GM18520 (cell line): ENCODE measurements at regions not wholly inside any gene's neighbourhood (a gene's known extent, or its start where the extent isn't known, plus 50 kb on each side); places are given as distances from the start of the nearest gene placed in this dataset.
A peak's percentile ranks its signal among the peaks of the same experiment; 100 is the strongest.

Experiments used
- ATAC-seq: cut with Tn5 transposase; IDR thresholded peaks from one replicate; pipeline ENCODE4 v1.9.1; 2021; ENCODE audit not compliant: unreplicated experiment

DNA sequence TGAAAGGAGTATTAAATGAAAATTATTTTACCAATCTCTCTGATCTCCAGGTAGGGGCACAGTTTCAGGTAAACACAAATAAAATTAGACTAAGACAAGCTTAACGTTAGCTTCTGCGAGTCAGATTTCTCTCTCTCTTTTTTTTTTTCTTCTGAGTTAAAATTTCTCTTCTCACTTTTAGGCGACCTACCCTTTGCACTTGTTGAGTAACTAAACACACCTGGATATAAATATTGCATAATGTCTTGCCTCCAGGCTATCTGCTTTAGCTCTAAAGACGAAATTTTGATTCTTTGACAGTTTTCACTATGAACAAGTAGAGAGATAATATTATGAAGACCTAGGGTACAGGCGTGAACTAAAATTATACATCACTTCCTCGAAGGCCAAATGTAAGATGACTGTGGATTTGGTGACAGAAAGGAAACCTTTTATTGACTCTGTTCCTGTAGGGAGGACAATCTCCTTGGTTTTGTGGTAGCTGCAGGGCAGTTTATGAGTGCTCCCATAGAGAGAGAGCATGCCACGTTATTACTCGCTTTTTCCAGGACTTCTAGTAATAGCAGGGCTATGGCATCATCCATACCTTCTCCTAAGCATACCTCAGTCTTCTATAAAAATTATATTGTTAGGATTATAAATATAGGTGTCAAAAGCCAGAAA lies 303.8 kb upstream of the NEGR1 start:
- ATAC-seq, result no peak

DNA sequence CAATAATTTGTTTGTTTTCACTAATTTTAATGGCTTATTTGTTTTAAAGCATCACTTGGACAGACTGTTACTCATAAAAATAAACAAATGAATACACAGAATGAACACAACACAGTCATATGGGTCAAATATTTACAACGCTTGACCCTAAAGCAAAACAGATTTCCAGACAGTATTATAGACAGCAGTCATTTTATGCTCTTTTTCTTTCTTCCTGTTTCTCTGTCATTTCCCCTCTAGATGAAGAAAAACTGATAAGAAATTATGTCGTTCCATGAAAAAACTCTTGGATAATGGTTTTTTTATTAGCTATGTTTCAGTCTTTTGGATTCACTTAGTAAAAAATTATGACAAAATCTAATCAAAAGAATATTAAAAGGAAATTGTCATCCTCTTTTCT lies 297.3 kb upstream of the NEGR1 start:
- no peak for ATAC-seq

DNA sequence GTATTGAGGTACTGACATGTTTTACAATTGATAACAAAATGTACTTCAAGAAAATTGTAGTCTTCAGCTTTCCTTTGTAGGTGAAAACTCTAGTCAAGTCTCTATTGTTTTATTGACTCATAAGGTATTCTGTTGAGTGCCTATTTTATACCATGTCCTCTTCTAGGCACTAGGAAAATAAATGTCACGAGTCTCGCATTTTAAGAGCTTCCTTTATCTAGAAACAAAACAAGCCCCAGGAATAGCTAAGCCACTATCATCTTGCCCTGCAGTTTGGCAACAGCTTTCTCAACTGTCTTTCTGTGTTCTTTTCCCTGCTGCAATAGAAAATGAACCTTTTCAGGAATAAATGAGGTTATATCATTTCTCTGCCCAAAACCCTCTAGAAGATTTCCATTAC lies 288.5 kb upstream of the NEGR1 start:
- no peak for ATAC-seq

DNA sequence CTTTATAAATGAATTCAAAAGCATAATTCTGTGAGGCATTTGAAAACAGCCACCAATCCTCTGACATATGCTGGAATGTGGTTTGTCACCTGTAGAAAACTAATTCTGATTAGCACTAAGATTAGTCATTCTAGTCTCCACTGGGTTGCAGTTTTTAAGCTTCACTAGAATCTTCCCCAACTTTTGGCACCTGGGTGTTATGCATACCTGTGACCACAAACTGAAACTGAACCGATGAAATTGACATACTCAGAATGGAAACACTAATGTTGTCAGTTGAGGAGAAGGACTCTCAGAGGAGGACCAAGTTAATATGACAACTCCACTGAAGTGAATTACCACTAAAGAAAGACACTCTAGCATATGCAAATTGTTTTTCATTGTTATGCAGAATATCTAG lies 285.8 kb upstream of the NEGR1 start:
- ATAC-seq, result peak; percentile 83

DNA sequence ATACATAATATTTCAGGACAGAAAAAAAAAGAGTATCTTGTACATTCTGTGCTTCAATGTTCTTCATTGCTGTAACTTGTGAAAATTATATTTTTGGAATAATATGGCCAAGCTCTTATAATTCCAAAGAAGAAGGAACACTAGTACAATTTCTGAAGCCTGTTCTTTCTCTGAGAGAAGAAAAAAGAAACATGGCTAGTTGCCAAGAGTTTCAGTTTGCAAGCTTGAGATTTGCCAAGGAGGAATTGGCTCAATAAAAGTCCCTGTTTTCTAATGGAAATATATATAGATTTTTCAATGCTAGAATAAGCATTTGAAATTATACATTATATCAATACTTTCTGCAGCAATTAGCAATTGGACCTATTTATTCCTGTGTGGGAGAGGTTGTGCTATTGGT lies 285.2 kb upstream of the NEGR1 start:
- no peak for ATAC-seq

DNA sequence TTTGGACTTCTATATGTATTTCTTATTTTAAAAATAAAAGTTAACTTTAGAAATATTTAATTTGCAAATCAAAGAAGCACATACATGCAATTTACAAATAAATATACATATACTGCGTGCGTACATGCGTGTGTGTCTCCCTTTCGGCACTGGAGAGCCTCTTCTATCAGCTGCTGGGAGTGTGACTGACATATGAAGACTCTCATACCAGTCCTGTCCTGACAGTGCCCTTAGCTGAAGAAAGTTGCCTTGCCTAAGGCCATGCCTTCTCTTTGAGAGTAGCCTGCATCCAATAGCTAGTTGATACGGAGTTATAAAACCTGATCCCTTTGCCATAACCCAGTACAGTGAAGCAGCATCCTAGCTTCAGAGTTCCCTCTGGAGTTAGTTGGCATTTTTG lies 282.4 kb upstream of the NEGR1 start:
- ATAC-seq, result no peak

DNA sequence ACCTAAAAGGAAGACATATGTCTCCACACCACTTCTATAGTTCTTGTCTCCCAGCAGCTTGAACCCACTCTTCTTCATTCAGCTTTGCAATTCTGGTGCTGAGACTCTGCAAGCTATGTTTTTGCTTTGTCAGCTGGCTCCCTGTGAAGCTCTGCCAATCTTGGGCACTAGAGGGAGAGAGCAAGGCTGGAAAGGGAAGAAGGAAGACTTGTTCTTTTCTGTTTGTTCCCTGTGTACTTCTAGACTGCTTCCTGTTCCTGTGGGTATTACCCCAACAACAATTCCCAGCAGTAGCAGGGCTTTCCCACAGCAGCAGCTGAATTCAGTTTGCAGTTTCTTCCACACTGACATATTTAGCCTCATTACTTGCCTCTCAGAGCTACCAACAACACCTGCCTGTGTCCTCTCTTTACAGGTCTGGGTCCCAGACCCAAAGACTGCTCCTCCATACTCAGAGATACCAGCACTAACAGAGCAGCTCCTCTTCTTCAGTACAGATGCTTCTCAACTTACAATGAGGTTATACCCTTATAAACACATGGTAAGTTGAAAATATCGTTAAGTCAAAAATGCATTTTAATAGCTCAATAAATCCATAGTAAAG lies 275.2 kb upstream of the NEGR1 start:
- ATAC-seq, result no peak

DNA sequence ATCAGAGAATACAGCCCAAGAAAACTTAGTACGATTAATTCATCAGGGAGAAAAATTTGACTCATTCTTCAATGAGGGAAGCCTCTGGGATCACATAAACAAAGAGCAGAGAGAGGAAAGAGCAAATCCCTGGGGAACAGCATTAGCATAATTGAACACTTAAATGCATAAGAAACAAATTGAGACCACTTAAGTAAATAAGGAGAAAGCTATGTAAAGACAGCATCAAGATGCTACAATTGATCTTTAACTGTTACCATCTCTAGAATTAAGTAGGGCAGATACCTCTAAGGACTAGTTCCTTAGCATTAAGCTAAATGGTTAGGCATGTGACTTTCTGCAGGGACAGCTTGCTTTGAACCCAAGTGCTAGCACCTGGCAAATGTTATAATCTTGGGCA lies 265.1 kb upstream of the NEGR1 start:
- no peak for ATAC-seq

DNA sequence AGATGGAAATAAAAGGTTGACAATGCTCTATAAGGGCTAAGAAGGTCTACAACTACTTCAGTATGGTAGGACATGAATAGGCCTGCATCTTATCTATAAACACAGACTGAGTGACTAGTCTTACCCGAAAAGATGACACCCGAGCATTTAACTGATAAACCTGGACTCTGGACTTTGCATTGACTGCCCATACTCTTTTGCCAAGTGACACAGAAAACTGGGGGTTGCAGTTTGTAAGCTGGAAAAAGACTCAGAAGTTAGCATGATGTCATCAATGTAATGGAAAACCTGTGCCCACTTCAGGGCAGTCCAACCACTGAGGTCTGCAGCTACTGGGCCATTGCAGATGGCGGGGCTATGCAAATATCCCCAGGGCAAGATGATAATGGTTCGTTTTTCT lies 258.3 kb upstream of the NEGR1 start:
- no peak for ATAC-seq

DNA sequence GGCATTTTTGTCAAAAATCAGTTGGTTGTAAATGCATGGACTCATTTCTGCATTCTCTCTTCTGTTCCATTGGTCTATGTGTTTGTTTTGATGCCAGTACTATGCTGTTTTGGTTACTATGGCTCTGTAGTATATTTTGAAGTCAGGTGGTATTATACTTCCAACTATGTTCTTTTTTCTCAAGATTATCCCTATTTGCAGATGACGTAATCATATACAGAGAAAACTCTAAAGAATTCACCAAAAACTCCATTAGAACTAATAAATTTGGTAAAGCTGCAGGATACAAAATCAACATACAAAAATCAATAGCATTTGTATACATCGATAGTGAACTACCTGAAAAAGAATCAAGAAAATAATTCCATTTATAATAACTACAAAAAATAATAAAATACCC lies 253.1 kb upstream of the NEGR1 start:
- no peak for ATAC-seq

DNA sequence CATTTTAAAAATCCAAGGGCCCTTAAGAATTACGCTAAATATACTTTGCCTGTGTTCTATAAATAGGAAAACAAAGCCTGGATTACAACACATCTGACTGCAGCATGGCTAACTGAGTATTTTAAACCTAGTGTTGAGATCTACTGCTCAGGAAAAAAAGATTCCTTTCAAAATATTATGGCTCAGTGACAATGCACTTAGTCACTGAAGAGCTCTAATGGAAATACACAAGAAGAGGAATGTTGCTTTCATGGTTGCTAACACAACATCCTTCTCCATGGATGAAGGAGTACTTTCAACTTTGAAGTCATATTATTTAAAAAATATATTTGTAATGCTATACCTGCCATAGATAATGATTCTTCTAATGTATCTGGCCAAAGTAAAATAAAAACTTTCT lies 248.3 kb upstream of the NEGR1 start:
- no peak for ATAC-seq

DNA sequence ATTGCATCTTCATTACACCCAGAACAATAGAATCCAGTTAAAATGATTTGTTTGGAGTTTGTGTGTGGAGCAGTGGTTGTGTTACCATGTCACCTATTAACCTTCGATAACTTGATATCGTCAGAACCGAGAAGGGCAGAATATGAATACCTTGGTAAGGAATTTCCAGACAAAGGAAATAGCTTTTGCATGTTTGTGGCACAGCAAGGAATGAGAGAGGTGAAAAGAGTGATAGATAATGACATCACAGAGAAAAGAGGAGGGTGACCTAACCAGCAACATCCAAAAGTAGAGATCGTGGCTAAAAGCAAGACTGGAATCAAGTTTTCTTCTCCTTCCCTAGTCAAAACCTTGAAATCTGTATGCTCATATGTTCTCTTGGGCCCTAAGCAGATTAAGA lies 244.6 kb upstream of the NEGR1 start:
- ATAC-seq, result no peak

DNA sequence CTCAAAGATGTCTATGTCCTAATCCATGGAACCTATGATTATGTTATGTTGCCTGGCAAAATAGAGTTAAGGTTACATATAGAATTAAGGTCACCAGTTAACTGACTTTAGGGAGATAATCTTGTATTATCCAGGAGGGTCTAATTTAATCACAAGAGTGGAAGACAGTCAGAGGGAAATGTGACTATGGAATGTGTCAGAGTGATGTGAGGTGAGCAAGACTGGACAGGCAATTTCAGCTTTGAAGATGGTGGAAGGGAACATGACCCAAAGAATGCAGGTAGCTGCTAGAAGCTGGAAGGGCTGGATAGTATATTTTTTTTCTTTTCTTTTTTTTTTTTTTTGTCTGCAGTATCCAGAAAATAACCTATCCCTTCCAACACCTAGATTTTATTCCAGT lies 241.7 kb upstream of the NEGR1 start:
- ATAC-seq, result no peak

DNA sequence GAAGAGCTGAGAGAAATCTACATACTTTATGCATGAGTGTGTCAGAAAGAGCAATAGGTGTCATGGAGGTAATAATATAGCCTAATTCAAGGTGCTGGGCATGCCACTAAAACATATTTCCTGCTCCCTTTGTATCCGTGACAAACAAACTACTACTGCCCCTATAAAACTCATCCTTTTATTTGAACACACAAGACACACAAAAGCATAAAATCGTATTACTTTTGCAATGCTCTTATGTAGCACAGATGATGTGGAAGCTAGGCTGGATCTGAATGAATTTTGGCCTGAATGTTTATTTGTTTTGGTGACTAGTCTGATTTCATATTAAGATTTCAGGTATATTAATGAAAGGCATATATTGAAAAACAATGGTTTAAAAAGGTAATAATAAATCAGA lies 239.3 kb upstream of the NEGR1 start:
- no peak for ATAC-seq

DNA sequence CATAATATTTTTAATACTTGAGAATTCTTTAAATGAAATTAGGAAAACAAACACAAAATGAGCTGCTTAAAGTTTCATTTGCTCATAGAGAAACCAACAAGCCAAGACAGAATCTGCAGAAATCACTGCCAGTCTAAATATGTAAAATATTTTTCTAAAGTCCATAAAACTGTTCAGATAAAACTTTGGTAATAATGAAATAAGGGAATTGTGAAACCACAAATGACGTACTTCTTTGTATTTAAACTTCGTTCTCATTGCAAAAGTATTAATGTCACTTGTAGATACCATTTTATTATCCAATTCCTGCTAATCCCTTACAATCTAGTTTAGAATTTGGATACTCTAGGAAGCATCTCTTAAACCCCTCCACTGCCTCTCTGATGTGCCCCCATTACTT lies 234.5 kb upstream of the NEGR1 start:
- no peak for ATAC-seq

DNA sequence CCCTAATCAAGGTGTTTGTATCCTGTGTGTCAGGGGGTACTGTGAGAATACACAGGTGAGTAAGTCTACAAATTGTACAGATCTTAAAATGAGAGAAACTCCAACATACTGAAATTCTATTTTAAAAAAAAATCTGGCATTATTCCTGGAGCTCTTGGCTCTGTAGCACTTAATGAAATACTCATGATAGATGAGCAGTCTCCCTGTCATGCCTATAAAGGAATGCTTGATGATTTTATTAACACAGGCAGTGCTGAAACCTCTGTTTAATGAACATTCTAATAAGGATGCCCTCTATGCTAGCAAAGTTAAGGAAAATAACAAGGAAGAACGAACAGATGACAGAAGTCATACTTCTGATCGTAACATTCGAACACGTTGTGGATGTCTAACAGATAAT lies 233.9 kb upstream of the NEGR1 start:
- ATAC-seq, result no peak

DNA sequence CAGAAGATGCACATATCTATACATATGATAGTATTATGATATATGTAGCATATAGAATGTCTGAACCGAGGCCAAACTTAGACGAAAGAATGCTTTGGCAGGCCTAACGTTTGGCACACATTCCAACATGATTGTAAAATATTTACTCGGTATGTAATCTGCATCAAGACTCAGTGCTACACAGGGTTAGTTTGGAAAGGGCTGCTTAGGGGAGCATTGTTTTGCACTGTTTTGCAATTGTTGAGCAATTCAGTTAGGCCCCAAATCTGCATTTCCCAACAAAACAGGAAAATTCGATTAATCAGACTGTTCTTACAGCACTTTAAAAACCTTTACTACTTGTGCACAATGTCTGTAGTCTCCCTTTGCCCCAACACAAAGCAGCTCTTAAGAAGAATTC lies 216.0 kb upstream of the NEGR1 start:
- no peak for ATAC-seq

DNA sequence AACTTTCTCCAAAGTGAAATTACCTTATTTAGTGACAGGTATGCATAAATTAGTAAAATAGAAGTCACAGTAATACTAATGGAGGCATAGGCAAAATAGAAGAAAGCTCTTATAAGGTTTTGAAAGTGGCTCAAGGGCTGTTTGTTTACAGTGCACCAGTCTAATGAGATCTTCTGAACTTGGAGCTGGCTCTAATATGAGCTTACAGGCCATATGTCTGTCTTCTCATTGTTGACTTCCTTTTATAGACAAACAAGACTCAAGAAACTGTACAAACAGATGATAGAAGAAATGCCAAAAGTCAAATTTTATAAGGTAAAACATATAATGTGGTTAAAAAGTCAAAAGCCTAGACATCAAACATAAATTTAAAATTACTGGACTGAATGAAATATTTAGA lies 207.5 kb upstream of the NEGR1 start:
- ATAC-seq, result no peak

DNA sequence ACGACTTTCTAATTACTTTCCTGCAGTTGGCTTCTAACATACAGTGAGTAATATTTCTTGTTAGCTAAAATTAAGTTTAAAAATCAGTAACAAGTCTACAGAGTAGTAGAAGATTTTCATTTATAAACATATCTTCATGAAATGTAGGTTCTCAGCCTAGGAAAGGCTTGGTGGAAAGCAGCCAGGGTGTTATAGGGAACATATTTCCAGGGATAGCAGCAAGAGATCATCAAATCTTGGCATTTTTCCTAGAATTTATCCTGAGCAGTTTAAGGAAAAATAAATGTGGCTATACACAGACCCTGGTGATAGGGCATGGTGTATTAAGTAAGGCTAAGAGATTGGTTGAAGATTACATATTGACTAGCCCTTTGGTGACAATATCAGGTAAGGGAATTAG lies 203.5 kb upstream of the NEGR1 start:
- no peak for ATAC-seq

DNA sequence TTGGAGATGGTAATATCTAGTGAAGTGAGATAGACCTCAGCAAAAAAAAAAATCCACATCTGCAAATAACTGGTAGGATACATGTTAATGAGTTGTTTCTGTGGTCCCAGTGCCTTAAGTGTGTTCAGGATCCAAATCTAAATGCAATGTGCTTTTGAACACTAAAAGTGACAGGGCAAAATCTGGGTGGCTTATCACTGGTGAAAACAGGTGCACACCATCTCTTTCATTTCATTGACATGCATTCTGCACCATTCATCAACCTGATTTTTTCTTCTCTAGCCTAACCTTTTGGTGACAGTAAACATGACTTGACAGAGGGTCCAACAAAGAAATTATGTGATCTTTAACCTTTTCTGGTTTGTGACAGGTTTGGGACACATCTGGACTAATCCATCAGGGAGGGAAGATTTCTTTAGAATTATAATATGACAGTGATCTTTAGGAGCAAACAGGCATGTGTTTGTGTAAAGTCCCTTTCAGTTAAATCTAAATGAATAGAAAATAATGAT lies 201.6 kb upstream of the NEGR1 start:
- ATAC-seq, result no peak

DNA sequence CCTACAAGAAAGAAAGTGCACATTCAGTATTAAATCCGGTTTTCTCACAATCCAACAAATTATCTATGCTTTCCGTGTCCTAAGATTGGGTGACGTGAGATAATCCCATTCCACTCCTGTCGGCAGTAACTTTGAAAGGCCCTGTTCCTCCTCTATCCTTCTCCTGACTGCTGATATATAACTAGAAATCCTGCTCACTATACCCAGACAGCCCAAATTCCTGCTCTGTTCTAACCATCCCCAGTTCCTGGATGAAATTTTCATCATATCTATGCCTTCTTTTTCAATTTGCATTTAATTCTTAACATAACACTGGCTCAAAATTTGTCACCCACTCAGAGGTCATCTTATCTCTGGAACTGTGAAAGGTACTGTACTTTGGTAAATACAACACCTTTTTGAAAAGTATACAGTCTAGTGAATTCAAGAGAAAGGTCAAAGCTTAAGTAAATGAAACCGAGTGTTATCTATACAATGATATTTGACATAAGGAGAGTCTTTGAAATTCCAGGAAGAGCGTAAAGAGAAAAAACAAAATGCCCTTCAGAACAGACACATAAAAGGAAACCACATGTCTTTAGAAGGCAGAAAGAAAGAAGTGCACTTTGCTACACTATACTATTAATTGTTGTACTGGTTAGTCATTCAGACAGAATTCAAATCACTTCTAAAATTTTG lies 200.5 kb upstream of the NEGR1 start:
- ATAC-seq, result no peak

DNA sequence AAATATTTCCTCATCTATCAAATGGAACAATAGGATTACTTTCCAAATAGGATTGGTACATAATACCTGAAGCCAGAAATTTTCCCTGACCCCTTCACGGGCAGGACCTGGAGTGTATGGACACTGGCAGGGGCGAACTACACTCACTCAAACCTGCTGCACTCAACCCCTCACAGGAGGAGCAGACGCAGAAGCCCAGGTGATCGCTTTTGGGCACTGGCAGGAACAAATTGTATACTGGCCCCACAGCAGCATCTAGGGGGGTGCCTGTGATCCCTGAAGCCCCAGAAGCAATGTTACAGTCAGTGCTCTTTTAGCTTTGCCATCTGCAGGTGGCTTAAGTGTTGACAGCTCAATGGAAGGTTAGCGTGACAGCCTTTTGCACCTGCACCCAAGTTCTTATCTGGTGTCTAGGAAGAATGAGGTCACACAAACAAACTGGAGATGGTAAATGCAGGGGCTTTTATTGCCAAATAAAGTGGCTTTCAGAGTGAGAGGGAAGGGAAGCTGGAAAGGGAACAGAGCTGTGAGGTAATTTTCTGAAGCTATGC lies 199.2 kb upstream of the NEGR1 start:
- ATAC-seq, result no peak
